Breast epithelium (tissue), 4 donors: ENCODE measurements at regions not wholly inside any gene's neighbourhood (a gene's known extent, or its start where the extent isn't known, plus 50 kb on each side); places are given as distances from the start of the nearest gene placed in this dataset.

ENCODE experiments used
- DNase-seq, 2 donors: peaks; one replicate each; pipeline ENCODE4 v3.0.0-alpha.2; 2019; ENCODE audit warnings: low spot score in 2 of 2
- H3K27ac ChIP-seq, 2 donors: fragments of 200-600 bp; sonication (generic) in 1 of 2; one replicate each; pipeline ENCODE4 v1.5.1; 2016 to 2019; ENCODE audit warnings: mild to moderate bottlenecking in 1 of 2
- H3K27me3 ChIP-seq, 2 donors: fragments of 200-600 bp; sonication (generic) in 1 of 2; one replicate each; pipeline versions ENCODE4 v1.5.1 to v1.6.0; 2017 to 2019; ENCODE audit warnings: control low read depth in 1 of 2, mild to moderate bottlenecking in 1 of 2
- H3K36me3 ChIP-seq: fragments of 200-600 bp; one replicate; pipeline ENCODE4 v1.5.1; 2019
- H3K4me1 ChIP-seq, 2 donors: fragments of 200-600 bp; sonication (generic); one replicate each; pipeline ENCODE4 v1.5.1; 2016 to 2019; ENCODE audit warnings: control low read depth in 1 of 2
- H3K4me3 ChIP-seq, 3 donors: fragments of 200-600 bp; sonication (generic); 1 replicate in 2 of 3; 2 replicates in 1 of 3; pipeline ENCODE4 v1.5.1; 2016 to 2019; ENCODE audit warnings: mild to moderate bottlenecking in 3 of 3, moderate library complexity in 2 of 3
- H3K9me3 ChIP-seq, 2 donors: fragments of 200-600 bp; sonication (generic) in 1 of 2; one replicate each; pipeline ENCODE4 v1.5.1; 2016 to 2019; ENCODE audit warnings: control low read depth in 1 of 2
- CTCF ChIP-seq, 3 donors: fragments of 450-650 bp; IDR thresholded peaks; one replicate each; pipeline ENCODE4 v1.5.1; 2016 to 2017; ENCODE audit warnings: antibody characterized with exemption in 3 of 3, mild to moderate bottlenecking in 3 of 3, moderate library complexity in 3 of 3
- POLR2A ChIP-seq: fragments of 450-650 bp; IDR thresholded peaks from one replicate; pipeline ENCODE4 v1.6.1; 2016; ENCODE audit warnings: antibody characterized with exemption, mild to moderate bottlenecking, moderate library complexity
- POLR2AphosphoS5 ChIP-seq, 3 donors: sonication (generic); formaldehyde crosslinking; IDR thresholded peaks; one replicate each; pipeline ENCODE4 v1.6.1; 2017; ENCODE audit warnings: antibody characterized with exemption in 3 of 3
- intact Hi-C: fragments of 100-400 bp; cut with DNase I; formaldehyde crosslinking; loops from one replicate; pipeline ENCODE4 v1.15.1; 2023; ENCODE audit warnings: low total_unique reads

DNA sequence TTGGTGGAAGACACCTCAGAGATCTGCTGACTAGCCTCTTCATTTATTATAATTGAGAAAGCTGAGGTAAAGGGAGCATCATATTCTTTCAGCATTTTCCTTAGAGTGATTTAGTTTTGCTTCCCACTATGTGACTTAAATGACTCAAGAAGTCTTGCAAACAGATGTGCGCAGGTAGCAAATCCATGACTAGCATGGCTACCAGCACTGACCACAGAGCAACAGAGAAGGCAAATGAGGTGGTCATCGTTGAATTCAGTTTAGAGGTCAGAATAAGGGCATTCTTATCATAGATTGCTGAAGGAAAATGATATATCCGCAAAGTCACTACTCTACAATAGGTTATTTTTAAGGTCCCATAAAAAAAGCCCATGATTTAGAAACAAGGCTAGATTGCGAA, 162.2 kb downstream of the PIK3R1 start:
- no peak for DNase-seq
- Histone ChIP-seq H3K9me3 (no peaks in the 10 kb centered on the region), H3K4me3 (no peak overlapping the region), H3K27me3 (no peaks in the 10 kb centered on the region), H3K4me1 (peaks cover 0 to 9% of the 10 kb centered on the region in 2 donors), H3K36me3 (no peaks in the 10 kb centered on the region), H3K27ac (peak overlapping the region; percentile 58 to 64)
- TF ChIP-seq POLR2A (no peak), POLR2AphosphoS5 (IDR thresholded peaks at IDR 0.05) (no peak), CTCF (IDR thresholded peaks at IDR 0.05) (no peak)
- intact Hi-C loops, result no loop called here

- TF ChIP-seq POLR2AphosphoS5 (IDR thresholded peaks at IDR 0.05) (no peak), CTCF (IDR thresholded peaks at IDR 0.05) (no peak), POLR2A (no peak)
- Histone ChIP-seq H3K9me3 (no peaks in the 10 kb centered on the region), H3K36me3 (no peaks in the 10 kb centered on the region), H3K4me1 (peaks cover 0 to 9% of the 10 kb centered on the region in 2 donors), H3K27ac (no peak overlapping the region), H3K4me3 (no peak overlapping the region), H3K27me3 (no peaks in the 10 kb centered on the region)
- intact Hi-C loops, result no loop called here
- no peak for DNase-seq
These were observed 162.8 kb downstream of the PIK3R1 start for GRCh38 chr5:68378204-68378820.

GRCh38 chr5:68379275-68380036, 163.9 kb downstream of the PIK3R1 start:
- H3K36me3 ChIP-seq, result no peaks in the 10 kb centered on the region
- H3K4me3 ChIP-seq, result no peak overlapping the region
- no peak for TF ChIP-seq CTCF (IDR thresholded peaks at IDR 0.05)
- TF ChIP-seq POLR2AphosphoS5 (IDR thresholded peaks at IDR 0.05), result no peak
- no peak for TF ChIP-seq POLR2A
- H3K4me1 ChIP-seq, result peaks cover 0 to 8% of the 10 kb centered on the region in 2 donors
- H3K27ac ChIP-seq, result no peak overlapping the region
- H3K27me3 ChIP-seq, result no peaks in the 10 kb centered on the region
- no peak for DNase-seq
- intact Hi-C loops, result no loop called here
- no peaks in the 10 kb centered on the region for H3K9me3 ChIP-seq

- Histone ChIP-seq H3K9me3 (no peaks in the 10 kb centered on the region), H3K4me1 (peaks cover 0 to 2% of the 10 kb centered on the region in 2 donors), H3K27me3 (no peaks in the 10 kb centered on the region), H3K4me3 (no peak overlapping the region), H3K27ac (no peak overlapping the region), H3K36me3 (no peaks in the 10 kb centered on the region)
- TF ChIP-seq POLR2A (no peak), POLR2AphosphoS5 (IDR thresholded peaks at IDR 0.05) (no peak), CTCF (IDR thresholded peaks at IDR 0.05) (no peak)
- DNase-seq, result no peak
- intact Hi-C loops, result no loop called here
These were observed 164.5 kb downstream of the PIK3R1 start for GRCh38 chr5:68380078-68380477.

DNA sequence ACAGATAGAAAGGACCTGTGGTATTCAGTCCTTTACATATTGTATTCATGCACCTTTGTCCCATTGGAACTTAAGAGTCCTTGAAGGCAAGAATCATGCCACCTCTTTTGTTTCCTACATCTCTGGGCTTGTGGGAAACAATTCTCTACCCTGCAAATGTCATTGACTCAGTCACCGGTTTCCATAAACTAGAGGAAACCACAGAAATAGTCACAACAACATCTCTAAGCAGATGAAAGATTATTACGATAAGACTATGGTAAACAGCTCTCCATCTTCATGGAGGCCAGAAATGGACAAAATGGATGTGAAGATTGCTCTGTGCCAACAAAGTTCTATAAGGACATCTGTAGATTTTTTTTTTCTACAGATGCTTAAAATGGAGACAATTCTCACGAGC, 165.5 kb downstream of the PIK3R1 start:
- H3K27ac ChIP-seq, result no peak overlapping the region

More for the DNA sequence above, 165.5 kb downstream of the PIK3R1 start:
- intact Hi-C loops, result no loop called here
- no peak for TF ChIP-seq POLR2AphosphoS5 (IDR thresholded peaks at IDR 0.05)
- TF ChIP-seq CTCF (IDR thresholded peaks at IDR 0.05), result no peak
- TF ChIP-seq POLR2A, result no peak
- Histone ChIP-seq H3K4me3 (no peak overlapping the region), H3K4me1 (no peaks in the 10 kb centered on the region), H3K36me3 (no peaks in the 10 kb centered on the region), H3K27me3 (no peaks in the 10 kb centered on the region), H3K9me3 (no peaks in the 10 kb centered on the region)
- DNase-seq, result no peak
